ENCODE measurements at regions not wholly inside any gene's neighbourhood (a gene's known extent, or its start where the extent isn't known, plus 50 kb on each side); places are given as distances from the start of the nearest gene placed in this dataset.

- no peak for TF ChIP-seq MAFF (IDR thresholded peaks at IDR 0.05; ENCODE audit: low read depth, low read length)
- TF ChIP-seq ZNF724P (CRISPR knock-in tag; IDR thresholded peaks at IDR 0.05; ENCODE audit: borderline replicate concordance), result no peak
These were observed 72.4 kb upstream of the CPHXL start for GRCh38 chr16:75798714-75799113.

All from HepG2 (cell line).